ENCODE measurements at regions not wholly inside any gene's neighbourhood (a gene's known extent, or its start where the extent isn't known, plus 50 kb on each side); places are given as distances from the start of the nearest gene placed in this dataset.

GRCh38 chr5:159566832-159567231, 236.5 kb upstream of the IL12B start:
- Histone ChIP-seq H3K36me3 (replicated peaks in 1 of 2) (no peaks in the 10 kb centered on the region), H3K4me3 (no peak overlapping the region), H3K27me3 (no peaks in the 10 kb centered on the region), H3K27ac (no peak overlapping the region), H3K9me3 (replicated peaks in 1 of 3) (no peaks in the 10 kb centered on the region), H3K4me1 (replicated peaks in 1 of 2) (no peaks in the 10 kb centered on the region)
- DNase-seq: no peak
- TF ChIP-seq CTCF (IDR thresholded peaks at IDR 0.05) (no peak), POLR2A (IDR thresholded peaks at IDR 0.05) (no peak)
- intact Hi-C loops (cut with DNase I): no loop called here
- 67 to 93% (median 85%) methylated on average over 2 of the region's 2 CpGs for WGBS, 4 donors

GRCh38 chr5:159567461-159567860, 237.2 kb upstream of the IL12B start:
- WGBS, 4 donors: 45 to 65% (median 49%) methylated on average over 1 of the region's 1 CpG
- no peaks in the 10 kb centered on the region for H3K4me1 ChIP-seq (replicated peaks in 1 of 2)
- intact Hi-C loops (cut with DNase I): no loop called here

GRCh38 chr5:159571501-159572244, 241.4 kb upstream of the IL12B start:
- intact Hi-C loops (cut with DNase I): no loop called here
- Histone ChIP-seq H3K27me3 (no peaks in the 10 kb centered on the region), H3K4me1 (replicated peaks in 1 of 2) (no peaks in the 10 kb centered on the region), H3K36me3 (replicated peaks in 1 of 2) (no peaks in the 10 kb centered on the region), H3K27ac (no peak overlapping the region), H3K9me3 (replicated peaks in 1 of 3) (no peaks in the 10 kb centered on the region), H3K4me3 (no peak overlapping the region)
- WGBS, 4 donors: 90 to 100% (median 95%) methylated on average over 1 of the region's 1 CpG
- DNase-seq: peak in 1 of 7 donors; percentile 52
- TF ChIP-seq POLR2A (IDR thresholded peaks at IDR 0.05) (no peak), CTCF (IDR thresholded peaks at IDR 0.05) (no peak)

More at GRCh38 chr5:159567461-159567860, 237.2 kb upstream of the IL12B start:
- no peaks in the 10 kb centered on the region for H3K9me3 ChIP-seq (replicated peaks in 1 of 3)
- H3K27ac ChIP-seq: no peak overlapping the region
- H3K27me3 ChIP-seq: no peaks in the 10 kb centered on the region
- DNase-seq: no peak
- no peak for TF ChIP-seq POLR2A (IDR thresholded peaks at IDR 0.05)
- H3K4me3 ChIP-seq: no peak overlapping the region
- H3K36me3 ChIP-seq (replicated peaks in 1 of 2): no peaks in the 10 kb centered on the region

- no peak for TF ChIP-seq POLR2A (IDR thresholded peaks at IDR 0.05)
- no peak for TF ChIP-seq CTCF (IDR thresholded peaks at IDR 0.05)
- no peak for DNase-seq
- Histone ChIP-seq H3K36me3 (replicated peaks in 1 of 2) (no peaks in the 10 kb centered on the region), H3K27me3 (no peaks in the 10 kb centered on the region), H3K27ac (no peak overlapping the region), H3K9me3 (replicated peaks in 1 of 3) (no peaks in the 10 kb centered on the region), H3K4me3 (no peak overlapping the region), H3K4me1 (replicated peaks in 1 of 2) (no peaks in the 10 kb centered on the region)
- intact Hi-C loops (cut with DNase I): no loop called here
- WGBS, 4 donors: 91 to 92% (median 92%) methylated on average over 7 of the region's 7 CpGs
These were observed 246.6 kb upstream of the IL12B start for GRCh38 chr5:159576902-159577301.
